NCI-H510A treated with DMSO at 0.1 percent for 48 hours (cell line): ENCODE measurements at regions not wholly inside any gene's neighbourhood (a gene's known extent, or its start where the extent isn't known, plus 50 kb on each side); places are given as distances from the start of the nearest gene placed in this dataset.

Experiments used
- DNase-seq: peaks from one replicate; lab custom pipeline; 2025; lab: John Stamatoyannopoulos, UW

DNA sequence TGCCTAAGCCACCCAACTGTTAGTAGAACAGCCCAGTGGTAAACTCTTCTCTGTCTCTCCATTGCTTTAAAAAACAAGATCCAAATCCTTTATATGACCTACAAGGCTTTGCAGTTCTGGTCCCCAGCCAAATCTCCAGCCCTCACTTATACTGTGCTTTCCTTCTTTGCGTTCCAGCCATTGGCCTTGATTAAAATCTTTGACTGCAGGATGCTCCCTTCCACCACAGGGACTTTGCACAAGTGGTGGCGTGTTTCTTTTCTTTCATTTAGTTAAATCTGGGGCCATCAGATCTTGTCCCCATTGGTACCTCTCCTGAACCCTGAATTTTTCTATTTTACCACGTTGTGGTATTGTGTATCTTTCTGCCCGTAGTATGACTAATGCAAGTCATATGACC, 183.7 kb downstream of the VRK1 start:
- DNase-seq, result no peak

DNA sequence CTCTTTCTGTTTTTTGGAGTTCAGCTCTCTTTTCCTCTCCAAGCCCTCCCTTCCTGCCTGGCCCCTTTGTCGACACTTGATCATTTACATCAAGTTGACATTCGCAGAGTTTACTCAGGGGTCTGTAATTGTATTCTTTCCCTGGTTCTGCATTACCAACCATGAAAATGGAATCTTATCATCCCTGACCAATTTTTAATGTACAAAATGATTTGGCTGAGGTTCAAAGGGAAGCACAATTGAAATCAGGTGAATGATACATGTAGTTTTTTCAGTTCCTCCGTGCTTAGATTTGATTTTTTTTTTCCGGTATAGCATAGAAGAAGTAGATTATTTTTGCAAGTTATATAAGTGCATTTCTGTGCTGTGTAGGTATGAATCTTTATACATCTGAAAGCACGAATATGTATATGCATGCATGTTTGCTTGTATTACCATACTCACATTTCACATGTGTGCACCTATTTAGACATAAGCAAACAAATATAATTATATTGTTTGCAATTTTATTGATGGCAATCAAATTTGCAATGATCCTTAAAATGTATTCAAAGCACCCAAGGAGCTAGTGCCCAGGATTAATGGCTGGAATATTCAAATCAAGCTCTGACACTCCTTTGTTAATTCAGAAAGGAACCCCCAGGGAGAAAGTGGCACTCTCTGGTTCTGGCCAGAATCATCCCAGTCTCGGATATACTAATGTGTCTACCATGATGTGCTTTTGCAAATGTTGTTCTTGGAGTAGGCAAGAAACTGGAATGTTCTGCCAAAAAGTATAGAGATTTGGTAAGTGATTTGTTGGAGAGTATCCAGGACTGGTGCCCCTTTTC, 189.3 kb downstream of the VRK1 start:
- no peak for DNase-seq

DNA sequence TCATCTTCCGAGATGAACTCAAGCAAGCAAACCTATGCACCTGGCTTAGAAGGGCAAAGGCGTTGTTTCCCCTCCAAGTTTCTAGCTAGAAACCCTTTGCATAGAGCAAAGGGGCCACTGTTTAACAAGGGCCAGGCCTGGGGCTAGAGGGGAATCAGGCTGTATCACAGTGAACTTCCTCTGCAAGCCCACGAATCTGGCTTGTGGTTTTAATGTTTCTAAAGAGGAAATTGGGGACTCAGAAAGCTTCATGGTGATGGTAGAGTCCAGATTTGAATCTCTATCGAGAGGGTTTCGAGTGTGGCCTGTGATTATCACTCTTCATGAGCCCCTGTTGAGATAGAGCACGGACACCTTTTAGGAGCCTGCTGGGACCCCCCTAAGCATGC, 189.9 kb downstream of the VRK1 start:
- no peak for DNase-seq

DNA sequence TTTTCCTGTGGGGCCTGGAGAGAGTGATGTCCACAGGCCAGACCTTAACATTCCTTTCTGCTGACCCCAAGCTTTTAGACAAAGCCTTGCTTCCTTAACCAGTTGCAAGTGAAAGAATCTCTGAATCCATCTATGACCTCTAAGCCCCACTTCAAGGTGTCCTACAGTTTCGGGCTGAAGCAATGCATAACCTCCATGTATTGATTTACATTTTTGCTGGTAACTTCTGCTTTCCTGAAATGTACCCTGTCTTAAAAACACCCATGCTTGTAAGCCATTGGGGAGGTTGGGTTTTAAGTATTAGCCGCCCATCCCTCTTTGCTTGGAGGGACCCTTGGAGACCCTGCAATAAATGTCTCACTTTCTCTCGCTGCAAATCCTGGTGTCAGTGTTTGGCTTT, 190.6 kb downstream of the VRK1 start:
- DNase-seq, result no peak

DNA sequence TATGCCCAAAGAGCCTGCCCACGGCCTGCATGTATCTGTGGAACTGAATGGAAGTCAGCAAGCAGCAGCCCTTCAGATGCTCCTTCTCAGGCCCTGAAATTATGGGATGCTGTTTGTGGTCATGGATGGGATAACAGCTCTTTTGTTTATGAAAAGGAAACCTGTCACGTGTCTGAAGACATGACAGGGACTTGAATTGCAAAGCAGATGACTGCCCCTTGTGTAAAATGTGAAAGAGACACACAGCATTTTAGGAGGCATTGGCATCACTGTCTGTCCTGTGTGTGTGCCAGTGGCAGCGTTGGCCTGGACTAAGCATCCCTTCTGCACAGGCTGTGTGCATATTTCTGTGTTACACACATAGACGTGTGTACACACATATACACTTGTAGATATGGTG, 192.1 kb downstream of the VRK1 start:
- no peak for DNase-seq

DNA sequence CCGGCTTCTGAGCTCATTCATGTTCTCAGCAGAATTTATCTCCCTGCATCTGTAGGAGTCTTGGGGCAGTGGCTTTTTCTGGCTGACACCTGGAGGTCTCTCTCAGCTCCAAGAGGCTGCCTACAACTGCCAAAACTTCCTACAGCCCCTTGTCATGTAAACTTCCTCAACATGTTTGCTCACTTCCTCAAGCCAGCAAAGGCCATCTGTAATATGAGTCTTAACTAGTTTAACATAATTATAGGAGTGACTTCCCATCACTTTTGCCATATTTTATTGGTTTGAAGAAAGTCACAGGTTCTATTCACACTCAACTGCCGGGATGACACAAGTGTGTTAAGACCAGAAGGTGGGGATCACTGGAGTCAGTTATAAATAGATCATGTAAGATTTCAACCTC, 194.0 kb downstream of the VRK1 start:
- DNase-seq, result no peak

DNA sequence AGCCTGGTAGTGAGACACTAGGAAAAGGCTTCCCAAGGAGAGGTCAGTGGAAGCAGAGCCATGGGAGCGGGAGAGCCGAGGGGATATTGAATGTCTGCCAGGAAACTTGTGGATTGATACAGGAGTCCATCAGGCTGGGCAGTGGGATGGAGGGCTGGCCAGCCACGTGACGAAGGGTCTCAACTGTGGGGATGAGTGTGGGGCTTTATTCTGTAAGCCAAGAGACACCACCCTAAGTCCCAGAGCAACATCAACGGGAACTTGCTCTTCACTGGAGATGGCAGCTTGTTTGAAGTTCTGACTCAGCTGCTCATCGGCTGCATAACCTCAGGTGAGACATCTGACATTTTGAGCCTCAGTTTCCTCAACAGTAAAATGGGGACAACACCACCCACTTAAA, 197.8 kb downstream of the VRK1 start:
- no peak for DNase-seq

DNA sequence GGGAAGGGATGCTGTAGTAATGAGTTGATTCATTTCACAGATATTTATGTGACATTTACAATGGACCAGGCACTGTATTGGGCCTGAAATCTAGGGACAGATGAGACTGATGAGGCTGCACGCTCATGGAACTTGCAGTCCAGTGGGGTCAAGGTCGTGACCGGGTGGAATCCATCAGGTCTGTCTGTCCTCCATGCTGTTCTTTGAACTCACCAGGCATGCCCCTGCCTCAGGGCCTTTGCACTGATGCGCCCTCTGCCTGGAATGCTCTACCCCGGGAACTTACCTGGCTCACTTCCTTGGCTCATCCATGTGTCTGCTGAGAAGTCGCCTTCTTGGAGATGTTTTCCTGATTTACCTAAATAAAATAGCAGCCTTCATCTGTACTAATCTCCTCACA, 200.1 kb downstream of the VRK1 start:
- no peak for DNase-seq

DNA sequence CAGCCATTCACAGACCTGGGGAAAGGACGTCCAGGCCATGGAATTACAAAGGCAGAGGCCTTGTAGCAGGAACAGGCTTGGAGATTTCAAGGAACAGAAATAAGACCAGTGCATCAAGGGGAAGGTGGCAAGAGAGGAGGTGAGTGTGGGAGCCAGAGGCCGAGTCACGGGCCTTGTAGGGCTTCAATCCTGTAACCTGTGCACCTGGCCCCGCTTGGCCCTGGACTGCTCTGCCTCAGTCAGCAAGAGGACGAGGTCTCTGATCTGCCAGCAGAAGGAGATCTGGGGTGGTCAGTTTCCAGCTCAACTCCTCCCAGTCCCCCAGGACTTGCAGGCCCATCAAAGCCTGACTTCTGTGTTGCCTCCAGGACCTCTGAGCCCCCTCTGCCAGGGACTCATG, 200.8 kb downstream of the VRK1 start:
- DNase-seq, result no peak

DNA sequence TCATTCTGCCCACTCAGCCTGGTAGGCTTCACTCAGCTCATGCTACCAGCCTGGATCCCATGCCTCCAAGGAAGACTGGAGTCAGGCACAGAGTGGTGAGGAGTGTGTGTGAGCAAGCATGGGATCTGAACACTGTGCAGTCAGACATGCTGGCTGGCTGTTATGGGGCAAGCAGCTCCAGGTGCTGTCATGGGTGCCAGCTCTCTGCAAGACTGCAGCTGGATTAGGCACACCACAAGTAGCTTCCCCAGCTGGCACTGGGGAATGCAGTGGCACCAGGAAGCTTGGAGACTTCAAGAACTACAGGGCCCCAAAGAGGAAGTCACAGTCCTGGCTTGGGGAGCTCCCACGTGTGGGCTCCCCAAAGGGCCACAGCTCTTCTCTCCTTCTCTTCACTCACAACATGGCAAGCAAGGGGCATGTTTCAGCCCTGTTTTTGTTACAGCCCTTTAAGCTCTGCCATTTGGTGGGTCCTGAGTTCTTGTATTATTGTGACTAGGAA, 202.5 kb downstream of the VRK1 start:
- no peak for DNase-seq

DNA sequence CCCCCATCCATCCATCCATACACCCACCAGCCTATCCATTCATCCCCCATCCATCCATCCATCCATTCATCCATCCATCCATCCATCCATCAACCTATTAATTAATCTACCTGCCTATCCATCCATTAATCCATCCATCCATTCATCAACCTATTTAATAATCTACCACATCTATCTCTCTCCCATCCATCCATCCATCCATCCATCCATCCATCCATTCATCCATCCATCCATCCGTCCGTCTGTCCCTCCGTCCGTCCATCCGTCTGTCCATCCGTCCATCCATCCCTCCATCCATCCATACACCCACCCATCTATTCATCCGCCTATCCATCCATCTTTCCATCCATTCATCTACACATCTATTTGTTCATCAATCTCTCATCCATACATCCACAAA, 205.3 kb downstream of the VRK1 start:
- DNase-seq, result no peak

DNA sequence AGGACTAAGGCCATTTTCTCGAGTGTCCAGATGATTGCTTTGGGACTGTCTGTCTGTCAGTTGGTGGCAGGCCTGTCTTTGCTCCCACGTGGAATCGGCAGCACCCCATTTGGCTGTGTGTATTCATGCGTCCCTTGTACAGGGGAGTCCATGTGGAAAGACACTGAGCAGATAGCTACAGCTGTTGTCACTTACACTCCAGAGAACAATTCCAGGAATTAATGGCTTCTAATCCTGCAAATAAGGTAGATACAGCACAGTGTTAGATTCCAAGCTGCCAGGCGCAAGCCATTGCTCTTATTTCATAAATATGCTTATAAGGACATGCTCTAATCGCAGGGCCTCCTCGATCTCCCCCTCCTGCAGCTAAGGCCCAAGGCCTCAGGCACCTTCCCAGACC, 208.8 kb downstream of the VRK1 start:
- no peak for DNase-seq

DNA sequence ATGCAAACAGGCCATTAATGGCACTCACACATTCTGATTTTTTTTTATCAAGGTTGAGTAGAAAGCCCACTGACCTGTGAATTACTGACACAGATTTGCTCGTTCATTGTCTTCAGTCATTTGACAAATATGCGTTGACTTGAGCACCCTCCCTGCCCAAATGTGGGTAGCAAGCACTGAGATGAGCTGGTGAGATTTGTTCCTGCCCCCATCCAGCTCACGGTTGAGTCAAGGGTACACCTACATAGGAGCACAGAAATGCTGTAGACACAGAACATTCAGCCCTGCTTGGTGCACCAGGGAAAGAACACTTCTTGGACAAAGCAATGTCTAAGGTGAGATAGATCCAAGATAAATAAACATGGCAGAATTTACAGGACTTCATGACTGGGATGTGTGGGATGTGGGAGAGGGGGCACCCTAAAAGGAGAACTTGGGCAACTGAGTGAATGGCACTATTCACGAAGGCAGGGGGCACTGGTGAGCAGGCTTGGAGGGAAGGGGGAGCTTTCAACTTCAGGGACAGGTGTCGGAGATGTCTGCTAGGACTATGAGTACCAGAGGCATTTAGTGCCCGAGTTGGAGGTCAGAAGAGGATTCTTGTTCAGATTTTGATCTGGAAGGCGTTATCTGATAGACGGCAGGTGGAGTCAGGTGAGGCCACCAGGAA, 213.4 kb downstream of the VRK1 start:
- no peak for DNase-seq

DNA sequence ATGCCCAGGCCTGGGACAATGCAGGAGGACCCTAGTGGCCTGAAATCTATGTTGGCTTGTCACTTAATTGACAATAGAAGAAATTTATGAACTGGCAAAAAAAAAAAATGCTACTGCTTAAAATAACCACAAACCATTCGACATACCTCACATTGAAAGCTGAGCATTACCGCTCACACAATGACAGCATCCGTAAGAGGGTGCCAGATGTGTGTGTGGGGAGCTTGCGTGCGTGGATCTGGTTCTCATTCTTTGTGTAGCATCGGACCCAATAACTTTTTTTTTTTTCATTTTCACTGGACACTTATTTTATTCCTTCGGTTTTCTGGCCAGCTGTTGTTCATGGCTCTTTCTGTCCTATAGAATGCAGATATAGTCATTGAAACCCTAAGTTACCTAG, 216.7 kb downstream of the VRK1 start:
- DNase-seq, result no peak

DNA sequence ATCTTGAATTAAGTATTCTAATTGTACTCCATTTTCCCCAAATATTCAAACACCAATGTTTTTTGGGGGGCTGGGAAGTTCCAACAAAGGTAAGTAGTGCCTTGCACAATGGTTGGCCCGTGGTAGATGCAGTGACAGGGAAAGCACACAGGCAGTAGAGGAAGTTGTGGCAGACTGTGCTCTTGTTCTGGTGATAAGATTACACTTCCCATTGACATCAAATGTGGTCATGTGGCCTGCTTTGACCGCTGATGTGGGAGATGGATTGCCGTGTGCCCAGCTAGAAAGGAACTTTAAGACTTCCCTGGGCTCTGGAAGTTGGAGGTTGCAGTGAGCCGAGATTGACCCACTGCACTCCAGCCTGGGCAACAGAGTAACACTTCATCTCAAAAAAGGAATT, 223.8 kb downstream of the VRK1 start:
- no peak for DNase-seq

DNA sequence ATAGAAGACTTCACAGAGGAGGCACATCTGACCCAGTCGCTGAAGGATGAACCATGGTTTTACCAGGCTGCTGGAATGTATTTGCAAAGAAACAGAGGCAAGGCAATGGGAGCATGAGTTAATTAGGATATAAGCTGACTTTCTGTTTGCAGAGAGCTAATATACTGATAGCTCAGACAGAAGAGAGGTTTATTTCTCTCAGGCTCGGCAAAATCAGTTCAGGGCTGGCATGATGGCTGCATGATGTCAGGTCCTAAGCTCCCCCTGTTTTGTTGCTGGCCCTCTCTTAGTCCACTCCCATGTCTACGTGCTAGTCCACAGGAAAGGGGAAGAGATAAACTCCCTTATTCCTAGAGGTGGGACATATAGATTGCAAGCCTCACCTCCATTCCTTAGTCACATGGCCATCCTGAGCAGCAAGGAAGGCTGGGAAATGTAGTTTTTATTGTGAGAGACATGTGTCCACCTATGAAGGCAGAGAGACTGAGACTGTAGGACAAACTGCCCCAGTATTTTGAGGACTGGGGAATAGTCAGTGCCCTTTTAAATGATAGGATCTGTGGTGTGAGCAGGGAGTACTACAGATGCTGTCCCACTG, 224.5 kb downstream of the VRK1 start:
- DNase-seq, result no peak

DNA sequence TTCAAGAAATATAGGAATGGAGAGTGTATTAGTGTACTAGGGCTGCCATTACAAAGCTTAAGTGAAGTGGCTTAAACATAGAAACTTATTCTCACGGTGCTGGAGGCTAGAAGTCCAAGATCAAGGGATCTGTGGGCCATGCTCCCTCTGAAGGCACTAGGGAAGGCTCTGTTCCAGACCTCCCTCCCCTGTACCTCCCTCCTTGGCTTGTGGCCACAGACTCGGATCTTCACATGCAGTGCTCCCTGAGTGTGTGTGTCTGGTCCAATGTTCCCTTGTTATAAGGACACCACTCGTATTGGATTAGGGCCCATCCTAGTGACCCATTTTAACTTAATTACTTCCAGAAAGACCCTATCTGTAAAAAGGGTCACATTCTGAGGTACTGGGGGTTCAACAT, 225.6 kb downstream of the VRK1 start:
- no peak for DNase-seq

DNA sequence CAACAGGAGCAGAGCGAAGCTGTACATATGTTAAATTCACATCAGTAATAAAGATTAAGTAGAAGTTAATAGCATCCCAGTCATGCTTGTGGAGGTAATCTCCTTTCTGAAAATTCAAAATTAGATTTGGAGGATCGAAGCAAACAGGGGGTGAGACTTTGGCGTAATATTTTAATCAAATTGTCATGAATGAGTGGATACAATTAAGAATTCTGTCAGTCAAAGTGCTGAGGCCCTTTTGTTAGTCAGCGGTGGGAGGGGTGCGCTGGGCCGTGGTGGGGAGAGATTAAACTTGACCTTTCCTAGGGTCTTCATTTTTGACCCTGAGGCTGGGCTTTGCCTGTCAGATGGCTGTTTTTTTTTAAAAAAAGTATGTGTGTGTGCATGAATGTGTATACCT, 226.7 kb downstream of the VRK1 start:
- no peak for DNase-seq

DNA sequence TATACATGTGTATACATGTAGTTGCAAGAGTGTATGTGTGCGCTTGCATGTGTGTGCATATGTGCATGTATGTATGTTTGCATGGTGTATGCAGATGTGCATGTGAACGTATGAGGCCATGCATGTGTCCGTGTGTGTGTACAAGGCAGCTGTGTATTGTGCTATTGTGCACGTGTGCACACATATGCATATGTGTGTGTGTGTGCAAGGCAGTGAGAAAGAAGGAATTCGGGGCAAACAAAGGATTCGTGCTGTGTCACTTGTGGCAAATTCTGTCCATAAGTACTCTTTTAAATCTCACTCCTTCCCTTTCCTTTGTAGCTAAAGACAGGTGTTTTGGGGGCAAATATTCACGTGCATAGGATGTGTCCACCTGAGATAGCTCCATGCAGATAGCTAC, 227.1 kb downstream of the VRK1 start:
- DNase-seq, result no peak

DNA sequence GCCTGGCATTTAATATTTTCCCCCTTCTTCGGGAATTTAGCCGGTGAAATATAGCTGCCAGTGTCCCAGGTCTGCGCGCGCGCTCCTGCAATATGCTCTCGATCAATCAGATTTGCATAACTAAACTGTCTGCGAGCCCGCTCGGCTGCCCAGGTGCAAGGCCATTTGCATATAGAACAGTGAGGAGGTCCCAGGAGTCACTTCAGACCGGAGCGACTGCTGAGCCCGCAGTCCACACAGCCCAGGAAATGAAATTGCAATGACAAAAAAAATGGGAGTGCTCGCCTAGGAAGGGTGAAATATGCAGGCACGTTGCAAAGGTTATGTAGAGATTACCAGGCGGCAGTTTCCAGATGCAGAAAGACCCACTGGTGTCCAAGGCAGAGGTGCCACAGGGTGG, 228.5 kb downstream of the VRK1 start:
- DNase-seq, result no peak

DNA sequence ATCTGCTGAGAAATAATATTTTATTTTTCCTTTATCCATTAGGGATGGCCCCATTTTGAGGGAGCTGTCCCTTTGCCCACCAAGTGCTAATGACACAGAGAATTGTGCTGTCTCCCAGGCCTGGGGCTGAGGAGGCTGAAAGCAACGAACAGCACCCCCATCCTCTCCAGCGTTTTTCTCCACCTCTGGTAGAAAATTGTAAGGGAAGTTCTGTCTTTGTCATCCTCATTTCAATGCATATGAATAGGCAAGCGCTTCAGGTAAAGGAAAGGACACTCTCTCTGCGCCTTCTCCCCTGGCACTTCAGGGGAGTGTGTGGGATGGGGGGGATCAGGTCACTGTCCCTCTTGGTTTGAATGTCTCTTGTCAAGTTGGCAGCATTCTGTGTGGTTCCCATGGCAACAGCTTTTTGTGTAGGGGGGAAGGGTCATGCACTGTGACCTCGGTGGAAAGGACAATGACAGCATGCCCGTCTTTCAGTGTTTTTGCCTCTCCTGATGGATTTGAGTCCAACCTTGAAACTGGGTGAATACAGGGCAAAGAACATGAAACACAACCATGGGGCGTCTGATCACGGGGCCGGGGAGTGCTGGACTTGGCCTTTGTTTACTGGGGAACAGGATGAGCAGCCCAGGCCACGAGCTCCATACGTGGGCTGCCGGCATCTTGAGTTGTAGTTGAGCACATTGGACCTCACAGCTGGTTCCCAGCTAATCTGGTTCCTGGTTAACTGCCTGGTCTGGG, 230.2 kb downstream of the VRK1 start:
- no peak for DNase-seq

DNA sequence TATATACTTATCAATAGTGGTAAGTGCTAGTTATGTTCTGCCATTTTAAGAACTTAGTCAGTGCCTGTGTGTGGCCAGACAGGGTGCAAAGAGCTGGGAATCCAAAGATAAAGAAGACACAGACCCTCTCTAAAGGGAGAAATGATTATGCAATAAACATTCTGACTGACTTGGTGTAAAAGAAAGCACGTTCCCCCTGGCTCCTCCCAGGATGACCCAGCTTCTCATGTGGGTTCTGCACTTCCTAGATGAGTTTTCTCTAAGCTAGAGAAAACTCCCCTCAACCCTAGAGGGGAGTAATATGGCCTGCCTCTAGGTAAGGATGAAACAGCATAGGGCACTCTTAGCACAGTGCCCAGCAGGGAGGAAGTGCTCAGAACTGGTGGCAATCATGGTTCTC, 231.2 kb downstream of the VRK1 start:
- DNase-seq, result no peak

DNA sequence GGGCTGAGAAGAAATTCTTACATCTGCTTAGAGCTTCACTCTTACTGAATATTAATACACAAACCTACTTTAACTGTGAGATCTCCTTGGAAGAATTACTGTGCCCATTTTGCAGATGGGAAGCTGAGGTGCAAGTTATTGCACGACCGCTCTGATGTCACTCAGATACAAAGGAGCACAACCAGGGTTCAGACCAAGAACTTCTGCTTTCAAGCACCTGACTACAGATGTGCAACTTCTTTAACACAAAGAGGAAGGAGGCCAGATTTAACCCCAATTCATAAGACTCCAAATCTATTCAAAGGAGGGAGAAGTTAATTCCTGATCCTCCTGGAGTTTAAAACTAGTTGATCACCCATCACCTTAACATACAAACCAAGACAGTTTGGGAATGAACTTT, 232.6 kb downstream of the VRK1 start:
- DNase-seq, result no peak
